Breast epithelium (tissue), 3 donors: ENCODE measurements at regions not wholly inside any gene's neighbourhood (a gene's known extent, or its start where the extent isn't known, plus 50 kb on each side); places are given as distances from the start of the nearest gene placed in this dataset.

ENCODE experiments used
- CTCF ChIP-seq, 3 donors: fragments of 450-650 bp; IDR thresholded peaks; one replicate each; pipeline ENCODE4 v1.5.1; 2016 to 2017; ENCODE audit warnings: antibody characterized with exemption in 3 of 3, mild to moderate bottlenecking in 3 of 3, moderate library complexity in 3 of 3
- POLR2A ChIP-seq: fragments of 450-650 bp; IDR thresholded peaks from one replicate; pipeline ENCODE4 v1.6.1; 2016; ENCODE audit warnings: antibody characterized with exemption, mild to moderate bottlenecking, moderate library complexity

GRCh38 chr1:232346844-232347243 lies 283.1 kb downstream of the SIPA1L2 start:
- TF ChIP-seq POLR2A (no peak), CTCF (IDR thresholded peaks at IDR 0.05) (no peak)
